ENCODE measurements at regions not wholly inside any gene's neighbourhood (a gene's known extent, or its start where the extent isn't known, plus 50 kb on each side); places are given as distances from the start of the nearest gene placed in this dataset.
"Not testable (repeated sequence)": the region's sequence is repeated elsewhere in the genome, so short reads cannot be mapped to it uniquely, and the experiment has no call there.

DNA sequence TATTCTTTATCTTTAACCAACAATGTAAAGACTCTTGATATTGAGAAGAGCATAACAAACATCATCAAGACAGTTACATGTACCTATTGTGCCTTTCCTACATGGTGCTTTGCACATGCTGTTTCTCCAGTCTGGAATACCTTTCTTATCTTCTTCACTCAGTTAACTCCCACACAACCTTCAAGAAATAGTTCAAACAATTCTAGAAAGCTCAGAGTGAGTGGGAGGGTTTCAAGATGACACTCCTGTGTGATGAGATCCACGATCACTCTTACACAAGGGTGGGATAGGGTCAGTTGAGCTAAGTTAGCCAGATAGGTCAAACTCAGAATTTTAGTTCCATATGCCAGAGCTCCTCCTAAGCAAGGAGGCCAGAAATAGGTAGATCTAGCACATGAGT is 915.5 kb downstream of the NR2F1-AS1 start:
- no peak for FAIRE-seq

DNA sequence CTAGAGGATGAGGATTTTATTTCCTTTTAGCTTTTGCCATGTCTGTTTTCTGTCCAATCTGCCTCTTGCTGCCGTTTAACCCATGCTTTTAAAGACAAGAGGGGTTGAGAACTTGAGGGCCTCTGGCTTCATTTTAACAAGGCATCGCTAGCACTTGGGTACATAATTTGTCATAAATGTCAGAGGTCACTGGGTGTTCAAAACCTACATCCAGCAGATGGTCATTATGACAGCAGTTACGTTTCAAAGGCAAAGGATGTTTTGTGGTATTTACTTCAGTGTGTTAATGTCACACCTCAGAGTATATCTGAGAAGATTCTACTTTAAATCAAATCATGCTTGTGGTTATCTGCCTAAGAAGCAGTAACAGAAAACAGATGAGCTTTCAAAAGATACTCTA is 918.3 kb downstream of the NR2F1-AS1 start:
- no peak for FAIRE-seq

DNA sequence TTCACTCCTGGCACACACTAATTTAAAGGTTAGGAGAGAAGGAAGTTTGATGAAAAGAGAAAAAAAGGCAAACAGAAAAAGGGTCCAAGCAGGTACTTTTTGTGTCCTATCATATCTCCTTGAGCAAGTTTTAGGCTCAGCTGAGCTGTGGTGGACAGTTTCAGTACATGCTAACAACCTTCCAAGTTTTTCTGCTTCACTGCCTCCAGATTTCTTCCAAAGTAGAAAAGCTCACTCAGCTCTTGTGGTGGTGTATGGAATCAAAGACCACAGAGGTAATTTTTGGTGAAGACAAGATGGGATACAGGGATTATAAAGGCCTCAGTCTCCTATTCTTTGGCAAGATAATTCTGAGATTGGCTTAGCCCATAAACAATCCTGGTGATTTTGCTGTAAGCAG is 921.8 kb downstream of the NR2F1-AS1 start:
- no peak for FAIRE-seq

DNA sequence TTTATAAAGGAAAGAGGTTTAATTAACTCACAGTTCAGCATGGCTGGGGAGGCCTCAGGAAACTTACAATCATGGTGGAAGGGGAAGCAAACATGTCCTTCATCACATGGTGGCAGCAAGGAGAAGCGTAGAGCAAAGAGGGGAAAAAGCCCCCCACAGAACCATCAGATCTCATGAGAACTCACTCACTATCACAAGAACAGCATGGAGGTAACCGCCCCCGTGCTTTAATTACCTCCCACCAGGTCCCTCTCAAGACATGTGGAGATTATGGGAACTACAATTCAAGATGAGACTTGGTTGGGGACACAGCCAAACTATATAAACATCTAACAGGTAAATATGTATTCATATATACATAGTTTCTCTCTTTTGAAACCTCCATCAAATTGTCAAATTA is 926.4 kb downstream of the NR2F1-AS1 start:
- FAIRE-seq, result not testable (repeated sequence)

DNA sequence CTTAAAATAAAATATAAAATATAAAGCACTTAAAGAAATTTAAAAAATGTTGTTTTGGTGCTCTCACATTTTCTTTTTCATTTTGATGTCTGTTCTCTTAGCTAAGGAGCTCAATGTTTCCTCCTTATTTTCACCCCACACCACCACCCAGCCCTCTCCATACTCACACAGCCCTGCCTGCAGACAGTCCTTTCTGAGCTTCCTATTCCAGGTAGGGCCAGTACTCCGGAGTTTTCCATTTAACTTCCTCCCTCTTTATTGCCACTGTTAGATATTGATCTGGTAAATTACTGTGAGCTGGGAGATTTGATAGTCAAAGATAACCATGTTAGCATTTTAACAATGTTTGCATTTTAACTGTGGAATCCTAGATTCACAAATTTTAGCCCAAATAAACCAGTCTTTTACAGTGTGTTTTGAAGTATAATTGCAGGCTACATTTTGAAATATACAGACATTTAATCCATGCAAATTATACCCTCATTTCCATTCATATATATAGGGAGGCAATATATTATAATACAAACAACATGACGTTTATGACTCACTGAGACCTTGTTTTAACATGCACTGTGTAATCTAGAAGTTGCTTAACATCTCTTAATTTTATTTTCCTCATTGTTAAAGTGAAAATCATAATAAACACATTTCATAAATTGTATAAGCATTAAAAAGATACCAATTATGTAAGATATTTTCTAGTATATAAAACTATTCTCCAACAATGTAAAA is 927.1 kb downstream of the NR2F1-AS1 start:
- peak; percentile 39 for FAIRE-seq

DNA sequence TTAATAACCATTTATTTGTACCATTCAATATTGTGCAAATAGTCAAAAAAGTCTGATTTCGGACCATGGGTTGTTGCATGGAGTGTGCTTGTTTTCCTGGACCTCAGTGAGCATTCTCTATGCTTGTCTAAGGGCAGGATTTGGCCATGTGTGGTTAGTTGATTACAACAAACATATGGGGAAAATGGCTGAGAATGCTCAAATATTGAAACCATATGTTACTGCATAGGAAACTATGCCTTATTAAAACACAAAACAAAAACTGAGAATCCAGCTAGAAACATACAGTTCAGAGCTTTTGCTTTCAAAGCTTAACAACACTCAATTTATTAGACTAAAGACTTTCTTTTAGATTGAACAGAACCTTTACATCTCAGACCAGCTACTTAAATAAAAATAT is 928.3 kb downstream of the NR2F1-AS1 start:
- no peak for FAIRE-seq

DNA sequence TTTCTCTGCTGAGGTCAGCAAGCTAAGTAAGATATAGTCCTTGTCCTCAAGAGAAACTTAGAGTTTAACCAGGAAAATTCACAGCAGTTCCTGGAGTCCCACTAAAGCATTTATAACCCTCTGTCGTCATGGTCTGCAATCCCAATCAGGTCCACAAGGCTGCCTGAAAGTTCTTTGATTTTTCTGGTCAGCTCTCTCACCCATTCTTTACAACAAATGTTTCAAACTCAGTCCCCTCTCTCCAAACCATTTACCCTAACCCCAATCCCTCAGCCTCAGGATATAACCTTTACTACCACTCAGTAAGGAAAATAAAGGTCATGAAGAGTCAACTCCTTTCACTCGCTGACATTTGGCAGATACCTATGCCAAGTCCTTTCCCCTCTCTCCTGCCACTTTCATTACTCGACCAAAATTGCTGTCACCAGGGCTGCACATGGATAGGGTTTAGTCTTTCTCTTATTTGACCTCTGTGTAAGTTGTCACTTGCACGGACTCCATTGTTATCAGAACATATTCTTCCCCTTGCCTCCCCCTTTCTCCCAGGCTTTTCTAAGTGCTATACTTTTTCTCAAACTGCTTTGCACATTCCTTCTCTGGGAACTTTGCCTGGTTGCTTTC is 936.6 kb downstream of the NR2F1-AS1 start:
- FAIRE-seq, result no peak

DNA sequence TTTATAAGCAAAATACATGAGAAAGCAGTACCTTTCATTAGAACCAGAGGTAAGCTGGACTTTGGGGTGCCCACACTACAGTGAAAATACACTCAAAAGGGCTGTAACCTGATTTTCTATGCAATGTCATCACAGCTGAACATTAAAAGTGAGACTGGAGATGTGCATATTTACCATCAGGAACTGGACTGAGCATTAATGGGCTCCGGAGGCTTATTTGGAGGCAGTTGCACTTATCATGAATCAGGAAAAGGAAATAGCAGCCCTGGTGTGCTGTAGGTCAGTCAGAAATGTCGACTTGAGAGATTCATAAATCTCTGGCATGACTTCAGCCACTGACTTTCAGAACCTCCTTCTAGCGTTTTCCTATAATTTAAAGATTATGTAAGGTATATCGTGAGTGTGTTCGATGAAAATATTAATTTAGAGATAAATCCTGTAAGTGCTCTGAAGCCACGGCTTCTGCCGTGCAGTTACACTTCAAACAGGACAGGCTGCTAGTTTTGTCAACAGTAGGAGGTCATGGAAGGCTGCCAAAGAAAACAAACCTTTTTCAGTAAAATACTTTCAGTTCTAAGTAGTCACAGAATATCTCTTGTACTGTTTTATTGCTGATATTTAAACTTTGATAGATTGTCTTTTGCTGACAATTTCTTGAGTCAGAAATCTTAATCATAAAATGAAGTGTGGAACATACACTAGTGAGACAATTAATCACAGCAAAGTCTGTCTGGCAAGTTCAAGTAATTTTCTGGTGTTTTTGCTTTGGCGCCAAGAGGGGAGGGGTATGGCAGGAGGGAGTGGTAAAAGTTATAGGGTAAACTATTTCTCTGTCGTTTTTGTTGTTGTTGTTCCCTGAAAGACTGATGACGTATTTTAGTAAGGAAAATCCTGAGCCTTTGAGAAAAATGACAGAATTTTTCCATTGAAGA is 939.7 kb downstream of the NR2F1-AS1 start:
- no peak for FAIRE-seq

DNA sequence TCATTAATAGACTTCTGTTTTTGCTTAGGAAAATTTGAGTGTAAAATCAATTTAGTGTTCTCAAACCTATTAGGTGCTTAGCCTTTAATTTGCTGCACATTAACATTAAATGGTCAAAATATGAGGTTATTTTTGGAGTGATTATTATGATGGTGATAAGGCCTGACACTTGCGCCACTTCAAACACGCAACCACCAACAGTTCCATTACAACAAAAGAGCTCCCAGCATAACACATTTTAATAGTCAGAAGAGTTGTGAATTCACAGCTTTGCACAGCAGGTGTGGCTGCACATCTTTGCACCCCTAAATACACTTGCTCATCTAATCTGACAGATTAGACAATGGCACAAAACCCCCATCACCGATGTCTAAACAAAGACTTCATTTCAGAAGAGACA is 940.7 kb downstream of the NR2F1-AS1 start:
- FAIRE-seq, result no peak

DNA sequence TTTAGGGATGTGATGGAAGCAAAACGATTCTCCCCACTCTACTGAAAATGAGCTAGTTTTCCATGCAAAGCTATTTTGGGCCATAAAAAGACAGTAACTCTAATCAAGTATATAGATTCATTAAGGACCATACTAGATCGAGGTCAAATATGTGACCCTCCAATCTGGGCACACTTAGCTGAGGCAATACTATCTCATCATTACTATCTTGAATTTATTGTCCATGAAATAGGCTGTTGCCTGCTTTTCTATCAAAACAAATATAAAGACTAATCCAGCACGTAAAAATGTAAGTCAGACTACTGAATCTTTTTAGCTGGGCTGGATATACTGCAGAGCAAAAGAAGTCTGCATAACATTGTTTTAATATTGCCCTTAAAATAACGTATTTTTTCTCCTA is 943.1 kb downstream of the NR2F1-AS1 start:
- no peak for FAIRE-seq

DNA sequence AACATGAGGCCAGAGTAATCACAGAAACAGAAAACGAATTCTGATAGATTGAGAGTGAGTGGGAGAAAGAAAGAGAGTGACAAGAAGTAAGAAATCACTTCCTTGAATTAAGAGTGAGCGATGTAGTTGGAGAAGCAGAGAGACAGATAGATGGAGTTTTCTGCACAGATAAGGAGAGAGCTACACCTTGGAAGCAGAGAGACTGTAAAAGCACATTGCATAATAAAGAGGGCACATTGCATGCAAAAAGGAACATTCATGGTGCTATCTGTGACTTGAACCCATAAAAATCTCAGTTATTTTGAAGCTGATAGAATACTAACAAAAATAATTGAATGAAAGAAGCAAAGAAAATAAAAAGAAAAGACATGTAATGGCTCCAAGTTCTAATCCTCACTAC is 943.8 kb downstream of the NR2F1-AS1 start:
- no peak for FAIRE-seq

DNA sequence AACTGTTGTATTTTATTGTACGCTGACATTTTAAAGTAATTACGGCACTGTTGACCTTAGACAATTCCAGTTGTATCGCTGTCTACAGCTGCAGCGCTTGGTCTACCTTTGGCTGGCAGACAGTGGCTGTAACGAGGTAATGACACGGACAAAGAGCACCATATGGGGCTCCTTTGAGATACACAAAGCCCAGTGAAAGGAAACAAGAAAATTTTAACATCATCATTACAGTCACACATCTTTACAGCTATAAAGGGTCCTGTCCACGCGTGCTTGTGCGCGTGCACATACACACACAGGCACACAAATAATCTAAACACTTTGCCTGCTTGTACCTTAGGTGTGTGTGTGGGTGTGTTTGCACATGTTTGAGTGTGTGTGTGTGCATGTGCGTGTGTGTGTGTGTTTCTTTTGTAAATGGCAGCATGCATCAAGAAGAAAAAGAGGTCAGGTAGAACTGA is 946.0 kb downstream of the NR2F1-AS1 start:
- no peak for FAIRE-seq

DNA sequence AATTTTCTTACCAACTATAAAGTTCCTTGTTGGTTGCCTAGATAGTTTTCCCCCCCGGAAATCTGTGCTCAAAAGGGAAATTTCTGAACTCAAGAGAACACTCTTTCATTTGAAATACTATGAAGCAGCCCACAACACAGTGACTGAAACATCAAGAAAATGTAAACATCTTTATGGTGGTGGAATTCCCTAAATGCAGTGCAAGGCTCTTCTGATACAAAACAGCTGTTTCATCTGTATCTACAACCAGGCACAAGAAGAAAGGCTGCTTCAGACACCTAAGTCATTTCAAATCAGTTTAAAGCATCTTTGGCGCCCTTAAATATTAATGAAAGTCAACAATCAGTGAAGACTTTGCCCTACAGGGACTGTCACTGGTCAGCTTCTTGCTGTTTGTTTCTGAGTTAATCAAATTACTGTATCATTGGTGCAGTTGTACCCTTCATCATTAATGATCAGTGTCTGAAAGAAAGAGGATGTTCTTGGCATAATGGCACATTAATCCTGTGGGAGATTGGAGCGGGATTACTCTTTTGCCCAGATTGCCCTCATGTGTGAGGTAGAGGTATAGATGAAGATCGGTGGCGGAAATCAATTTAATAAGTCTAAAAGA is 947.0 kb downstream of the NR2F1-AS1 start:
- no peak for FAIRE-seq

DNA sequence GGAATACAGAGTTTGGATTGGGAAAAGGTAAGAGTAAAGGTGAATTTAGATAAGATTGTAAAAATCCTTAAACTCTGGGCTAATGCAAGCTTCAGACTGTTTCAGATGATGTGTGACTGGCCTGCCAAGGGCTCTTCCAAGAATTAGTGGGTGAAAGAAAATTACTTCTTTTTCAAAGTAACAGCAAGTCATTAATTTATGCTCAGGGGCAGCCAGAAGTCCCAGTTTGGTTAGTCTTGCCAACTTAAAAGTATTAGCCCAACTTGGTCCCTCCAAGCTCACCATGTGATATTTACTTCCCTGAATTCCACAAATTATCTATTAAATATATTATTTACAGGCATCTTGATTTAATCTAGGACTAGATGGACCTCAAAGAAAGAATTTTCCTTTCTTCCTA is 947.8 kb downstream of the NR2F1-AS1 start:
- FAIRE-seq, result no peak

DNA sequence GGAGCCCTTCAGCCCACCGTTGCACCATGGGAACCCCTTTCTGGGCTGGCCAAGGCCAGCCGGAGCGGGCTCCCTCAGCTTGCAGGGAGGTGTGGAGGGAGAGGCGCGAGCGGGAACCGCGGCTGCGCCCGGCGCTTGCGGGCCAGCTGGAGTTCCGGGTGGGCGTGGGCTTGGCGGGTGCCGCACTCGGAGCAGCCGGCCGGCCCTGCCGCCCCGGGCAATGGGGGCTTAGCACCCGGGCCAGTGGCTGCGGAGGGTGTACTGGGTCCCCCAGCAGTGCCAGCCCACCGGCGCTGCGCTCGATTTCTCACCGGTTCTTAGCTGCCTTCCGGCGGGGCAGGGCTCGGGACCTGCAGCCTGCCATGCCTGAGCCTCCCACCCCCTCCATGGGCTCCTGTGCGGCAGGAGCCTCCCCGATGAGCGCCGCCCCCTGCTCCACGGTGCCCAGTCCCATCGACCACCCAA is 949.8 kb downstream of the NR2F1-AS1 start:
- FAIRE-seq, result not testable (repeated sequence)

DNA sequence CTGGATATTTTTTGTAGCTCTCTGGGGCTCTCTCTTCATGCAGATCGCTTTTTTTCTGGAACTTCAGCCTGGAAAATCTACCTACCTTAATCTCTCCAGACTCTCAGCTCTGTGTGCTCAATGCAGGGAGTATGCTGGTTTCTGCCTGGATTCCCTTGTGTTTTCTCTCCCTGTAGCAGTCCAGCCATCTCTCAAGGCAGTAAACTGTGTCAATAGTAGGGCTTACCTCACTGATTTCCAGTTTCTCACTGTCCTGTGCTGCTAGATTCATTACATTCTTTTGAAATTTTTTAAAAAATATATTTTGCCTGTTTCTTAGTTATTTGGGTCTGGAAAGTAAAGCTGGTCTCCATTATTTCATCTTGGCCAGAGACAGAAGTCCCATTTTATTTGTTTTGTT is 951.4 kb downstream of the NR2F1-AS1 start:
- FAIRE-seq, result no peak

DNA sequence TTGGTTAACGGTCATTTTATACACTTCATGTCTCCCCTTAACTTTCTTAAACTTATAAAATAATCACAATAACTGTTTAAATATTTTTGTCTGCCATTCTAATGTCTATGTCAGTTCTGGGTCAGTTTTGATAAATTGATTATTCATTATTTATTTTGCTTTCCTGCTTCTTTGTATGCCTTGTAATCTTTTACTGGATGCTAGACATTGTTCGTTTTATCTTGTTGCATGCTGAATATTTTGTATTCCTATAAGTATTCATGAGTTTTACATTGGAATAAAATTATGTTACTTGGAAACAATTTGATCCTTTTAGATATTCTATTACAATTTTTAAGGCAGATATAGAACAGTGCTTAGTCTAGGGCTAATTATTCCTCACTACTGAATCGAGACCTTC is 952.0 kb downstream of the NR2F1-AS1 start:
- FAIRE-seq, result no peak

DNA sequence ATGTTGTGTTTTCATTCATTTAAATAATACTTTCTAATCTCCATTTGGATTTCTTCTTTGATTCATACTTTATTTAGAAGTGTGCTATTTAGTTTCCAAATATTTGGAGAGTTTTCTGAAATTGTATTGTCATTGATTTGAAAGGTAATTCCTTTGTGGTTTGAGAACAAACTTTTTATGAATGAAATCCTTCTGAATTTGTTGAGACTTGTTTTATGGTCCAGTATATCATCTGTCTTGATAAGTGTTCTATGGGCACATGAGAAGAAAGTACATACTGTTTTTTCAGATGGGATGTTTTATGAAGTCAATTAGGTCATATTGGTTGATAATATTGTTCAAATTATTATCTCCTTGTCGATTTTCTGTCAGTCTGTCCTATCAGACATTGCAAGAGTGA is 953.8 kb downstream of the NR2F1-AS1 start:
- FAIRE-seq, result no peak

DNA sequence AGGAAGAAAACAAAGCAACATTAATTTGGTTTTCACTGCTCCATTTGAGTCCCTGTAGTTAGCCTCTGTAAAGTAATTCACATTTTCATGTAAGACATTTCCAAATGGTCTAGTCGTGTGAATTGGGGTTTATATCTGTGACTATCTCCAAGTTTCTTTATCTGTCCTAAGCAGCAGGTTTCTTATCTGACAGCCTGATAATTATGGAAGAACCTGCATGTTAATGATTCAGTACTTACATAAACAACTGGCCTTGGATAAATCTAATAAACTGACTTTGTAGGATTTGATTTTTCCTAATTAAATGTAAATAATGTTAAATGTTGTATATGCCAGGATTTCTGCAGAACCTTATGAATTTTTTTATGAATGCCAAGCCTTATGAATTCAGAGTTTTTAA is 964.9 kb downstream of the NR2F1-AS1 start:
- no peak for FAIRE-seq

DNA sequence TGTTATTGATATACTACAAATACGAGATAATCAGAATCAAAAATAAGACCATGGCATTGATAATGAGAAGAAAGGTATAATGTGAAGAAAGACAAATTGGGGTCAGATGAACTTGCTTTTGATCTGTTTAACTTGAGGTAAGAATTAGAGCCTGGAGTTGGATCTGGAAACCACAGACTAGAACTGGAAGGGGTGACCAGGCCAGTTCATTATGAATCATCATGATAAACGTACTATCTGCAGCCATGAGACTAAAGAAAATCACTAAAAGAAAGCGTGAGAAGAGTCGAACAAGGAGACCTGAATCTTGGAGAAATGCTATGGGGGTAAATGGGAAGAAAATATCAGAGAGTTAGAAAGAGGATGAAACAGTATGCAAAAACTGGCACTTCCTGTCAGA is 967.5 kb downstream of the NR2F1-AS1 start:
- no peak for FAIRE-seq

DNA sequence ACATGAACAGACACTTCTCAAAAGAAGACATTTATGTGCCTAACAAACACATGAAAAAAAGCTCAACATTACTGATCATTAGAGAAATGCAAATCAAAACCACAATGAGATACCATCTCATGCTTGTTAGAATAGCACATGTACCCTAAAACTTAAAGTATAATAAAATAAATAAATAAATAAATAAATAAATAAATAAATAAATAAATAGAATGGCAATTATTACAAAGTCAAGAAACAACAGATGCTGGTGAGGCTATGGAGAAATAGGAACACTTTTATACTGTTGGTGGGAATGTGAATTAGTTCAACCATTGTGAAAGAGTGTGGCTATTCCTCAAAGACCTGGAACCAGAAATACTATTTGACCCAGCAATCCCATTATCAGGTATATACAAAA is 970.6 kb downstream of the NR2F1-AS1 start:
- FAIRE-seq, result not testable (repeated sequence)

DNA sequence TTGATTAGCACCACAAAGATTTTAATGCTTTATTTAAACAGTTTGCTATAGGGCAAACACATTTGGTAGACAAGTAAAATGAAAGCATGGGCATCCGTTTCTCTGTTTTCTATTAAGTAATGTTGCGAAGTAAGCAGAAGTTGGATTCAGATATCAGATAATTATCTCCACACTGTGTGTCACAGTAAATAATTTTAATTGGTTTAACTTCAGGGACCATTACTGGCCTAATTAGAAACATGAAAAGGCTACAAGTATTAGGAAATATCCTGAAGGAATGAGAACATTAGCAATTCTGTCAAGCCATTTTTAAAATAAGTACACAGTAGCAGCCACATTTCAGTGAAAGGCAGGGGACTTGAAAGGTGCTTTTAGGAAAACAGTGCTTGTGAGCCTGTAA is 975.4 kb downstream of the NR2F1-AS1 start:
- no peak for FAIRE-seq

DNA sequence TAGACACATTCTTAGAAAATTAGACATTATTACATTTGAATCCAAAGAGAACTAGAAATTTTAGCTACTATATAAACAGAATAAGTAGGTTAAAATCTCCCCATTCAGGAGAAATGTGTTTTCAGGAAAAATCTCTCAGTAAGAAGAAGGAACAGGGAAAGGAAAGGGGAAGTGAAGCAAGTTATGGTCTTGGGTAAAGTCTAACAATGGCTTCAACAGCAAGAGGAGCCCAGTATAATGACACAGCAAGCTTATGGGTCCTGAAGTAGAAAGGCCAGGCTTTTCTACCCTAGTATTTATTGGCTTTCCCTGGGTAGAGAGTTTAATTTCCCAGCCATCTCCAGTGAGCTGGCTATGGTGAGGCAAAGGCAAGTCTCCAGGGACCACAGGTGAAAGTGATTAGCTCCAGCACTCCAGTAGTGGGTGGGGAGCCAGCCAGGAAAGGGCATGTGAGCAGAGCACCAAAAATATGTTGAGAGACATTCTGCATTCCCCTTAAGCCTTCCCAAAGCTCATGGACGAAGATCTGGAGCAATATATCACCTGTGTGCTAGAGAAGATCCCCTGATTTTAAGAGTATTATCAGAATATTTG is 981.7 kb downstream of the NR2F1-AS1 start:
- no peak for FAIRE-seq
